ENCODE measurements at regions not wholly inside any gene's neighbourhood (a gene's known extent, or its start where the extent isn't known, plus 50 kb on each side); places are given as distances from the start of the nearest gene placed in this dataset.

DNA sequence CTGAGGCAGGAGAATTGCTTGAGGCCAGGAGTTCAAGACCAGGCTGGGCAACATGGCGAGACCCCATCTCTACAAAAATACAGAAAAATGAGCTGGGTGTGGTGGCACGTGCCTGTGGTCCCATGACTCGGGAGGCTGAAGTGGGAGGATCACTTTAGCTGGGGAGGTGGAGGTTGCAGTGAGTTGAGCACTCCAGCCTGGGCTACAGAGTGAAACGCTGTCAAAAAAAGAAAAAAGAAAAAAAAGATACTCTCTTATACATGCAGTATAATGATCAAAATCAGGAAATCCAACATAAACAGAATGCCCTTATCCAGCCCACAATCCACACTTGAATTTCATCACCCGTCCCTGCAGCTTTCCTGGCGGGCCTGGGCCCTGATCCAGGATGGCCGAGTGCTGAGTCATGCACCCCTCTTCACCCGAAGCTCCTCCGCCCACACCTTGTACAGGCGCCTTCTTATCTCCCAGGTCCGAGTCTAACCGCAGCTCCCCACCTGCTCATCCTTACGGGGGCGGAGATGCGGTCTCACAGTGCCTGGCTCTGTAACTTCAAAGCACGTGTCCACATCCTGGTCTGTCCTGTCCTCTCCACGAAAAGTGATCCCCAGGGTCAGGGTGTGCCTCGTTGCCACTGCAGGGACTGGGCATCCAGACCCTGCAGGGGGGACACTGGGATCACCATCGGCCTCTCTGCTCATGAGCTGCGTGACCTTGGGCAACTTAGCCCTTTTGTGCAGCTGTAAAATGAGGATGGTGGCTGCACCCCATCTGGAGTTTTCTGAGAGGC is 120.2 kb upstream of the SLC45A1 start:
- TF ChIP-seq POLR2A (IDR thresholded peaks at IDR 0.05) = no peak
- TF ChIP-seq, protein P1, sequence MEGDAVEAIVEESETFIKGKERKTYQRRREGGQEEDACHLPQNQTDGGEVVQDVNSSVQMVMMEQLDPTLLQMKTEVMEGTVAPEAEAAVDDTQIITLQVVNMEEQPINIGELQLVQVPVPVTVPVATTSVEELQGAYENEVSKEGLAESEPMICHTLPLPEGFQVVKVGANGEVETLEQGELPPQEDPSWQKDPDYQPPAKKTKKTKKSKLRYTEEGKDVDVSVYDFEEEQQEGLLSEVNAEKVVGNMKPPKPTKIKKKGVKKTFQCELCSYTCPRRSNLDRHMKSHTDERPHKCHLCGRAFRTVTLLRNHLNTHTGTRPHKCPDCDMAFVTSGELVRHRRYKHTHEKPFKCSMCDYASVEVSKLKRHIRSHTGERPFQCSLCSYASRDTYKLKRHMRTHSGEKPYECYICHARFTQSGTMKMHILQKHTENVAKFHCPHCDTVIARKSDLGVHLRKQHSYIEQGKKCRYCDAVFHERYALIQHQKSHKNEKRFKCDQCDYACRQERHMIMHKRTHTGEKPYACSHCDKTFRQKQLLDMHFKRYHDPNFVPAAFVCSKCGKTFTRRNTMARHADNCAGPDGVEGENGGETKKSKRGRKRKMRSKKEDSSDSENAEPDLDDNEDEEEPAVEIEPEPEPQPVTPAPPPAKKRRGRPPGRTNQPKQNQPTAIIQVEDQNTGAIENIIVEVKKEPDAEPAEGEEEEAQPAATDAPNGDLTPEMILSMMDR (IDR thresholded peaks at IDR 0.05) = no peak
